Erythroblast (primary cell): ENCODE measurements at regions not wholly inside any gene's neighbourhood (a gene's known extent, or its start where the extent isn't known, plus 50 kb on each side); places are given as distances from the start of the nearest gene placed in this dataset.
"Not testable (repeated sequence)": the region's sequence is repeated elsewhere in the genome, so short reads cannot be mapped to it uniquely, and the experiment has no call there.

Experiments used
- DNase-seq, 2 experiments: peaks; one replicate each; lab custom pipeline; 2025; lab: John Stamatoyannopoulos, UW
- GATA1 ChIP-seq: IDR thresholded peaks from 2 replicates; pipeline ENCODE4 v1.6.1; 2011; ENCODE audit warnings: low read depth, mild to moderate bottlenecking, control low read depth, low read length, moderate library complexity
- POLR2A ChIP-seq: IDR thresholded peaks from 2 replicates; pipeline ENCODE4 v1.6.1; 2011; ENCODE audit warnings: mild to moderate bottlenecking, low read length

GRCh38 chr11:28799316-28799715 is 691.1 kb downstream of the METTL15 start:
- no peak for DNase-seq
- TF ChIP-seq GATA1 (no peak), POLR2A (no peak)

- DNase-seq = no peak
- no peak for TF ChIP-seq POLR2A
- TF ChIP-seq GATA1 = no peak
Observed at GRCh38 chr11:28798286-28798685, 690.1 kb downstream of the METTL15 start.

GRCh38 chr11:28797536-28797935 is 689.3 kb downstream of the METTL15 start:
- no peak for DNase-seq
- no peak for TF ChIP-seq POLR2A

GRCh38 chr11:28794405-28794804 is 686.2 kb downstream of the METTL15 start:
- no peak for DNase-seq
- TF ChIP-seq GATA1 (no peak), POLR2A (no peak)

- DNase-seq = no peak
- no peak for TF ChIP-seq POLR2A
- TF ChIP-seq GATA1 = no peak
Observed at GRCh38 chr11:28793282-28793738, 685.1 kb downstream of the METTL15 start.

- TF ChIP-seq POLR2A (no peak), GATA1 (no peak)
- DNase-seq = no peak
Observed at GRCh38 chr11:28792856-28793255, 684.7 kb downstream of the METTL15 start.

GRCh38 chr11:28787897-28788296 is 679.7 kb downstream of the METTL15 start:
- not testable (repeated sequence) for DNase-seq

- TF ChIP-seq POLR2A = no peak
- no peak for TF ChIP-seq GATA1
- no peak for DNase-seq
Observed at GRCh38 chr11:28777126-28777525, 668.9 kb downstream of the METTL15 start.

GRCh38 chr11:28773606-28774005 is 665.4 kb downstream of the METTL15 start:
- no peak for DNase-seq
- TF ChIP-seq POLR2A (no peak), GATA1 (no peak)

- TF ChIP-seq GATA1 (no peak), POLR2A (no peak)
- no peak for DNase-seq
Observed at GRCh38 chr11:28770806-28771205, 662.6 kb downstream of the METTL15 start.

GRCh38 chr11:28767574-28767973 is 659.4 kb downstream of the METTL15 start:
- no peak for DNase-seq

GRCh38 chr11:28763876-28764275 is 655.7 kb downstream of the METTL15 start:
- TF ChIP-seq GATA1 (no peak), POLR2A (no peak)
- no peak for DNase-seq

More at GRCh38 chr11:28767574-28767973, 659.4 kb downstream of the METTL15 start:
- TF ChIP-seq POLR2A (no peak), GATA1 (no peak)

- DNase-seq = no peak
- TF ChIP-seq POLR2A (no peak), GATA1 (no peak)
Observed at GRCh38 chr11:28763151-28763550, 655.0 kb downstream of the METTL15 start.

GRCh38 chr11:28760676-28761390 is 652.6 kb downstream of the METTL15 start:
- no peak for TF ChIP-seq POLR2A
- no peak for DNase-seq

- no peak for DNase-seq
- TF ChIP-seq GATA1 = no peak
- TF ChIP-seq POLR2A = no peak
Observed at GRCh38 chr11:28759311-28759710, 651.1 kb downstream of the METTL15 start.
